ENCODE measurements at regions not wholly inside any gene's neighbourhood (a gene's known extent, or its start where the extent isn't known, plus 50 kb on each side); places are given as distances from the start of the nearest gene placed in this dataset.

GRCh38 chr14:21822109-21822508 lies 148.5 kb upstream of the OR4E1 start:
- TF ChIP-seq CTCF (conservative IDR thresholded peaks at IDR 0.05 in 1 of 2, IDR thresholded peaks at IDR 0.05 in 1 of 2; ENCODE audit: extremely low read depth in 1 of 2, insufficient read depth in 1 of 2, low read depth in 1 of 2, low read length in 2 of 2), result no peak
- TF ChIP-seq EZH2 (IDR thresholded peaks at IDR 0.05; ENCODE audit: borderline replicate concordance, low read length), result no peak
